Vagina (tissue), 2 donors: ENCODE measurements at regions not wholly inside any gene's neighbourhood (a gene's known extent, or its start where the extent isn't known, plus 50 kb on each side); places are given as distances from the start of the nearest gene placed in this dataset.
"Not testable (repeated sequence)": the region's sequence is repeated elsewhere in the genome, so short reads cannot be mapped to it uniquely, and the experiment has no call there.

Experiments used
- DNase-seq, 2 donors: peaks; one replicate each; pipeline ENCODE4 v3.0.0-alpha.2; 2017; ENCODE audit errors: extremely low spot score in 2 of 2
- H3K27ac ChIP-seq: fragments of 200-600 bp; sonication (generic); one replicate; pipeline ENCODE4 v1.5.1; 2019
- H3K27me3 ChIP-seq: fragments of 200-600 bp; sonication (generic); one replicate; pipeline ENCODE4 v1.5.1; 2019
- H3K36me3 ChIP-seq, 2 donors: fragments of 200-600 bp; sonication (generic); one replicate each; pipeline ENCODE4 v1.5.1; 2017 to 2019
- H3K4me1 ChIP-seq: fragments of 200-600 bp; sonication (generic); one replicate; pipeline ENCODE4 v1.5.1; 2019
- H3K4me3 ChIP-seq, 2 donors: fragments of 200-600 bp; sonication (generic); 1 replicate in 1 of 2; 2 replicates in 1 of 2; pipeline ENCODE4 v1.5.1; 2016 to 2019
- H3K9me3 ChIP-seq: fragments of 200-600 bp; sonication (generic); one replicate; pipeline ENCODE4 v1.5.1; 2019
- intact Hi-C: fragments of 100-400 bp; cut with DNase I; formaldehyde crosslinking; loops from one replicate; pipeline ENCODE4 v1.15.1; 2023

DNA sequence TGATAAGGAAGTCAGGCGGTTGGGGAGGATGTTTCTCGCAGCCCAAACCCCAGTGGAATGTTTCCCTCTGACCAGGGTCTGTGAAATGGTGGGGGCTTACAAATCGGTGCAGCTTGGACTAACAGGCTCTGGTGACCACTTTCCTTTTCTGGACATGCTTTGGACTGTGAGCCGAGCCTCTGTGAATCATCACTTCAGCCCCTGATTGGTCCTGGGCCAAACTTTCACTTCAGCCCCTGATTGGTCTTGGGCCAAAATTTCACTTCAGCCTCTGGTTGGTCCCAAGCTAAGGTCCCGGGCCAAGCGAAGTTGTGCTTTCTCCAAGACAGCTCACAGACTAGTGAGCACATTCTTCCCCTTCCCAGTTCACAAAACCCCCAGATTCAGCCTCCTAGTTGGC is 223.7 kb upstream of the ANKRD20A1 start:
- H3K4me3 ChIP-seq, H3K4me1 ChIP-seq, H3K27ac ChIP-seq, DNase-seq, intact Hi-C loops, H3K9me3 ChIP-seq, H3K27me3 ChIP-seq, H3K36me3 ChIP-seq: not testable (repeated sequence)

DNA sequence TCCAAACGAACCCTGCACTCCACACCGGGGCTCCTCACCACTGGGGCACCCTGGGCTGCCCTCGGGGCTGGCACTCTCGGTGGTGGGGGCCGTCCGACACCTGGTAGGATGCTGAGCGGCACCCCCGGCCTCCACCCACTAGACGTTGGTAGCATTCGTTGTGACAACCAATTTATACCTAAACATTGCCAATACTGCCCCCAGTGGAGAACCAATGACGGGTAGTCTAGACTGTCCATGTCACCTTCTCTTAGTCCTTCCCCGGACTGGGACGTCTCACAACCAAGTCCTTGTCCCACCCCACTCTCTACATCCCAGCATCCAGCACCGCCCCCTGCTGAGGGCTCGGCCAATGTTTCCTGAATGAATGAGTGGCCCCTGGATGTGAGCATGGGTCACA is 246.8 kb upstream of the ANKRD20A1 start:
- H3K9me3 ChIP-seq, DNase-seq, H3K36me3 ChIP-seq, H3K27ac ChIP-seq, H3K4me3 ChIP-seq, intact Hi-C loops, H3K4me1 ChIP-seq, H3K27me3 ChIP-seq: not testable (repeated sequence)

DNA sequence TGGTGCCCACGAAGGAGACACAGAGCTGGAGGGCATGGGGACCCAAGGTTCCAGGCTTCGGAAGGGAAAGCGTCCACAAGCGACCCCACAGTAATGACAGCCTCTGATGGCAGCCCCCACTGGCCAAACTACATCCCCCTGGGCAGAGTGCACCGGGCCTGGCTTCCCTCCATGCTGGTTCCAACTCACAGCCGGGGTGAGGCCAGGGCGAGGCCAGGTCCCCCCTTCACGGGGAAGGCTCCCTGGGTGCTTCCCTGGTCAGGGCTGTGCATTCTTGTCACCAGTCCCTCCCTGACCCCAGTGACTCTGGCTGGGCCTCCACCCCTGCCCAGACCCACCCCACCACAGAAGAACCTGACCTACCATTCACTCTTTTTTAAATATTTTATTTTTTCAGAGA is 248.9 kb upstream of the ANKRD20A1 start:
- intact Hi-C loops, H3K9me3 ChIP-seq, H3K27me3 ChIP-seq, DNase-seq, H3K4me3 ChIP-seq, H3K4me1 ChIP-seq, H3K27ac ChIP-seq, H3K36me3 ChIP-seq: not testable (repeated sequence)

DNA sequence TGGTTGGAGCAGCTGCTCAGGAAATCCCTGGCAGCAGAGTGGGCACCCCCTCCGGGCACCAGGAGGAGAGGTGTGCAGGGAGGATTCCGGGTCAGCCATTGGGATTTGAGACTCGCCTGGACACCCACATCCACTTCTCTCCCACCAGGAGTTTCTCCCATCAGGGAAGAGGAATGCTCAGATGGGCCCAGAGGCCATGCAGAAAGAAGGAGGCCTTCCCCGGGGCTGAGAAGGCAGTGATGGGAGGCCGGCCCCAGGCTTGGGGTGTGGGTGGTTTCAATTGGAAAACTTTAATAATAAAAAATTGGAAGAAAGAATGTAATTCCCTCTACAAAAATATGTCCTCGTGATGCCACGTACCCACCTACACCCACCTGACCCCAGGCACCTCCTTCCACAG is 249.3 kb upstream of the ANKRD20A1 start:
- H3K4me1 ChIP-seq, intact Hi-C loops: not testable (repeated sequence)
- peak in 1 of 2 donors; percentile 32 for DNase-seq

DNA sequence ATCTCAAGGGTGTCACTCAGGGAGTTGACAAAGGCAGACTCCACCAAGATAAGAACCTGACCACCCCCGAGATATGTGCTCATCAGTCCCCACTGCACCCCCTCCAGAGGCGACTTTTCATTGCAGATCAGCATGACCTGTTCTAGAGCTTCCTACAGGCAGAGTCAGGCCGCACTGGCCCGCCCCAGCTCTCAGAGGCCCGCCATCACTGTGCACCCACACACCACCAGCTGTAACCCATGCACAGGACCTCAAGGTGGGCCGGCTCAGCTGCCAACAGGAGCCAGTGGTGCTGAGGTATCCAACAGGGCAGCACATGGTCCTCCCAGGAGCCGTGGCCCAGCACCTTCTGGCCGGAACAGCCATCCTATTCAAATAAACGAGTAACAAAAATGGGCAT is 253.6 kb upstream of the ANKRD20A1 start:
- H3K4me3 ChIP-seq, H3K9me3 ChIP-seq, H3K27ac ChIP-seq, intact Hi-C loops, H3K36me3 ChIP-seq, DNase-seq, H3K4me1 ChIP-seq, H3K27me3 ChIP-seq: not testable (repeated sequence)

More for the DNA sequence above, 249.3 kb upstream of the ANKRD20A1 start:
- not testable (repeated sequence) for H3K36me3 ChIP-seq, H3K9me3 ChIP-seq, H3K4me3 ChIP-seq, H3K27ac ChIP-seq, H3K27me3 ChIP-seq

DNA sequence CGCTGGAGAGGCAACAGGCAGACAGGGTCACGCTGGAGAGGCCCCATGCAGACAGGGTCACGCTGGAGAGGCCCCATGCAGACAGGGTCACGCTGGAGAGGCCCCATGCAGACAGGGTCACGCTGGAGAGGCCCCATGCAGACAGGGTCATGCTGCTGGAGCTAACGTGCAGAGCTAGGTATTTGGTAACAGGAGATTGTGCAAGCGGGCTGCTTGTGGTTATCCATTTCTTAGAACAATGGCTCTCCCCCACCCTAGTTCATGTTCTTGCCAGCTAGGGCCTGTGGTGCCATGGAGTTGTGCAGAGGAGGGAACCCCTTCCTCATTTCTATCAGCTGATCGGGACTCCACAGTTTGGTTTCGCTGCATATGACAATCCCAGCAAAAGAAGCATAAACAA is 255.1 kb upstream of the ANKRD20A1 start:
- intact Hi-C loops, H3K27ac ChIP-seq, H3K4me3 ChIP-seq, H3K36me3 ChIP-seq, H3K9me3 ChIP-seq, H3K27me3 ChIP-seq, DNase-seq, H3K4me1 ChIP-seq: not testable (repeated sequence)

DNA sequence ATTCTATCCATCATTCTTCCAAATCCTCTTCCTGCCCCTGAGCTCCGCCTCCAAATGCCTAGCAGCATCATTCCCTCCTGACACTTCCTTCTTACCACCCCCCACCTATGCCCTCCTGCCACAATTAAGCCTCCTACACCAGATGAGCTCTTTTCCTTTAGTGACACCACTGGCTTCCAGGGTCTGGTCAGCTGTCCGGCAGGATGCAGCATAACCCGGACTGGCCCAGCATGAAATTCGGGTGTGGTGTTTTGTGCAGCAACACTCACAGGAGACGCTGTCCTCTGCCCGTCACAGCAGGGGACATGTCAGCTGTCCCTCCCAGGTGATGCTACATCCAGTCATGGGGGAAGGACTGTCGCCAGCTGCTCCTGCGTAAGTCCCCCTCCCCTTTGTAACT is 266.3 kb upstream of the ANKRD20A1 start:
- H3K36me3 ChIP-seq, H3K4me3 ChIP-seq, H3K27ac ChIP-seq, DNase-seq, intact Hi-C loops, H3K27me3 ChIP-seq, H3K4me1 ChIP-seq, H3K9me3 ChIP-seq: not testable (repeated sequence)

DNA sequence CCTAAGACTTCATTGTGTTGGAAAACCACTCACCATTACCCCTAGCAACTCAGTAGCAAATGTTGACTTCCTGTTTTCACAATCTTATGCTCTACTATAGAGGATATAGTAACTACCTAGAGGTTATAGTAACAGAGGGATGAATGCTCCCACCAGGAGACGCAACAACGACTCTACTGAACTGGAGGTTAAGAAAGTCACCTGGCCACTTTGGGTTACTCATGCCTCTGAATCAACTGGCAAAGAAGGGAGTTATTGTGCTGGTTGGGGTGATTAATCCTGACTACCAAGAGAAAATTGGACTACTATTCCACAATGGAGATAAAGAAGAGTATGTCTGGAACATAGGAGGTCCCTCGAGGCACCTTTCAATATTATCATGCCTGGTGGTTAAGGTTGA is 302.9 kb upstream of the ANKRD20A1 start:
- H3K27me3 ChIP-seq, intact Hi-C loops, H3K36me3 ChIP-seq, H3K4me3 ChIP-seq, H3K4me1 ChIP-seq, DNase-seq, H3K9me3 ChIP-seq, H3K27ac ChIP-seq: not testable (repeated sequence)

DNA sequence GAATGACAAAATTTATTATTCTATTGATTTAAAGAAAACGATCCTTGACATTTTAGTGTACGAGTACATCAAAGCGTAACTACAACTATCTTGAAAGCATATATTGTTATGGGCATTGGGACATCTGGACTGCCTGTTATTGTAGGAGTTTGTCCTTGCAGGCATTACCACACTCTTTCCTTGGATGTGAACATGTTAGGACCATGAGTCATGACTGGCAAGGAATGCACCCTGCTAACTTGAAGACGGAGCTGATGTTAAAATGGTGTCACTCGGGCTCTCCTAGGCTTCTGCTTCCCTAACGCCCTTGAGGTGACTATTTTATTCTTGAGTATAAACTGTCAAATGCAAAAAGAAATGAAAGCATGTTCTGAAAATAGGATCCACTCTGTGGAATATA is 308.7 kb upstream of the ANKRD20A1 start:
- DNase-seq, H3K27ac ChIP-seq, H3K4me3 ChIP-seq, intact Hi-C loops, H3K9me3 ChIP-seq, H3K36me3 ChIP-seq, H3K4me1 ChIP-seq, H3K27me3 ChIP-seq: not testable (repeated sequence)

DNA sequence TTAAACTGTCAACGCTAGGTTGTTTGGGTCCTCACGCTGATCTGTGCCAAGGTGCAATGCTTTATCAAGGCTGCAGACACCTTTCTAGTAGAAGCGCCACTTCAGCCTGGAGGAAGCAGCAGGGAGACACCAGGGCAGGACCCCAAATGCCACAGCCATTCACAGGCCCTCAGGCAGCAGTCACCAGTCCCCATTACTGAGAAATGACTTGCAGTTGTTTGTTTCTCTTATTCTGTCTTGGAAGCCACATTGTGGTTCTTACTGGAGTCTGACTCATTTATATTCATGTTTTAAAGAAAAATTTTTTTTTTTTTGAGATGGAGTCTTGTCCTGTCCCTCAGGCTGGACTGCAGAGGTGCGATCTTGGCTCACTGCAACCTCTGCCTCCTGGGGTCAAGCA is 328.9 kb upstream of the ANKRD20A1 start:
- H3K27ac ChIP-seq, H3K4me3 ChIP-seq, H3K4me1 ChIP-seq, H3K27me3 ChIP-seq, DNase-seq, intact Hi-C loops, H3K9me3 ChIP-seq, H3K36me3 ChIP-seq: not testable (repeated sequence)

DNA sequence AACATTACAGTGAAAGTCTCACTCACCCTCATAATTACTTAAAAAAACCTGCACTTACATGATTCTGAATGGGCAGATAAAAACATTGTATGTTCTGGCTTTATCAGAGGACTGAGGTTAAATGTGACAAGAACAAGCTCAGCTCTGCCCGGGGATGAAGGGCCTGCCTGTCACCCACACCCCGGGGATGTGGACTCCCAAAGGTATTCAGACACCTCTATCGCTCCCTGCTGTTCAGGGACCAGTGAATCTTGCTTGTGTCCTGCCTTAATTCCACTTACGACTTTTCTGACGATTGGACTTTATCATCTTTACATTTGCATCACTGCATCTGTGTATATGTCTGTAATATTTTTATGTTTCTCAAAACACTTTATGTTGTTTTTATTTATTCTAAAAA is 341.8 kb upstream of the ANKRD20A1 start:
- not testable (repeated sequence) for H3K27me3 ChIP-seq

DNA sequence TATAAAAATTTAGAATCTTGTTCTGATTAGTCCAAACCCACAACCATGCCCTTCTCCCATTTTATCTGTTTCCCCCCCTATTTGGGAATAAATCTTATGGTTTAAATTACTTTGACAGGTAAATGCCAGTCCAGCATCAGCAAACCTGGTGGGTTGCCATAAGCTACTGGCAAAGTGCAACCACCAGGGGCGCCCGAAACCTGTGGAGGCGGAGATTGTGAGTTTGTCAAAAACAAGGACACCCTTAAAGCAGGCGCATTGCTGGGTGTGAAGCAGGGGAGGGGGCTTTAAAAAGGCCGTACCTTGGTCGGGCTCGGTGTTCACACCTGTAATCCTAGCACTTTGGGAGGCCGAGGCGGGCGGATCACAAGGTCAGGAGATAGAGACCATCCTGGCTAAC is 344.1 kb upstream of the ANKRD20A1 start:
- intact Hi-C loops, H3K4me1 ChIP-seq, H3K27ac ChIP-seq, H3K4me3 ChIP-seq, H3K36me3 ChIP-seq, H3K9me3 ChIP-seq, DNase-seq, H3K27me3 ChIP-seq: not testable (repeated sequence)

More for the DNA sequence above, 341.8 kb upstream of the ANKRD20A1 start:
- H3K27ac ChIP-seq, H3K36me3 ChIP-seq, DNase-seq, intact Hi-C loops, H3K4me1 ChIP-seq, H3K4me3 ChIP-seq, H3K9me3 ChIP-seq: not testable (repeated sequence)

DNA sequence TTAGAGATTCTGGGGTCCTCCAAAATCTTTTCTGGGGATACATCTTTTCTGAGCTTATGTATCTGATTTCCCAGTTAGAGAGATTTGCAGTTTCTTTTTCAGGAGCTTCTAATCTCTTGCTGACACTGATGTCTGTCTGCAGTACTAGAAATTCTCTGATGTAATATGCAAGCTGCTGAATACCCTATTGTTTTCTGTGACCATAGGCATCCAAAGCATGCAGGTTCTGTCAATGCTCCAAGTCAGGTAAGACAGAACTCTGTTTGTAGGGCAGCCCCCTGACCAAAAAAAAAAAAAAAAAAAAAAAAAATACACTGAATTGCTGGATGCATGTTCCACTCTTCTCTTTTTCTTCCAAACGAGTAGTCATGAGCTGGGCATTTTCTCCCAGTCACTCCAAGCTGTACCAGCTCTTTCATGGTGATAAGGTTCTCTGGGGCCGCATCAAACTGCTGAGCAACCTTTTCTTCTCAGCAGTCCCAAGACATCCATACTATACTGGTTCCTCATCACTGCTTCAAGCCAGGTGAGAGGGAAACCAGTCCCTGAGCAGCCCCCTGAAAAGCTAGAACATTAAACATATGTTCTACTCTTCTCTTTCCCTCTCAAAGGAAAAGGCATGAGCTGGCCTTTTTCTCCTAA is 354.9 kb upstream of the ANKRD20A1 start:
- H3K9me3 ChIP-seq, DNase-seq, H3K36me3 ChIP-seq, intact Hi-C loops, H3K27ac ChIP-seq, H3K4me3 ChIP-seq, H3K27me3 ChIP-seq, H3K4me1 ChIP-seq: not testable (repeated sequence)

DNA sequence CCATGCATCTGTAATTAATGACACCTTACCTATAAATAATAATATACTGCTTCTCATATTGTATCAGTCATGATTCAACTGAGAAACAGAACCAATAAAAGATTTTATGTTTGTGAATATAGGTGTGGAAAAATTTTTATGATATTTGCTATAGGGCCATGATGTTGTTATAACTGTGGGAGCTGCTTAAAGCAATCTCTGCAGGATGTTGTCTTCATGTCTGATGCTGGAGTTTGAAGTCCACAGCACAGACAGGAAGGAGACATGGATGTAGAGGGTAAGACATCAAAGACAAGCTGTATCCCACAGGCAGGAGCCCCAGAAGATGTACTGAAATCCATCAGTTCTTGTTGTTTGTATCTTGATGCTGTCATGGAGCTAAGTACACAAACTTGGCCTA is 366.7 kb upstream of the ANKRD20A1 start:
- H3K27ac ChIP-seq, H3K9me3 ChIP-seq, H3K36me3 ChIP-seq, DNase-seq, H3K27me3 ChIP-seq, intact Hi-C loops, H3K4me3 ChIP-seq, H3K4me1 ChIP-seq: not testable (repeated sequence)

DNA sequence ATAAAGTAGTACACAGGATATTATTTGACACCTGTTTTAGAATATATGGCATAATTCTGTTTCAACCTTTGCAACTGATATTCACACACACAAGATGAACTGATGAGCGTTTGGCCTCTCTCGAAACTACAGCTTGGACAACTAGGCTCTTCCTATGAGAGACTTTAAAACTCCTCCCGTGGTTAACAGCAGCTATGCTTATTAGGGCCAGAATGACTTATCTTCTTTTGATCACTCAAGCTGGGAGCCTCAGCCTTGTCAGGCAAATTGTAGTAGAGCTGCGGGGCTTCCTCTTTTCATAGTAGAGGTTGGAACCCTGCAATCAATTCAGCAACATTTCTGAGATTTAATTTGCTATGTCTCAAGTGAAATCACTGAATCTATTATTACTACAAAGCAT is 381.3 kb upstream of the ANKRD20A1 start:
- H3K27me3 ChIP-seq, H3K4me1 ChIP-seq, H3K9me3 ChIP-seq, H3K4me3 ChIP-seq, H3K36me3 ChIP-seq, DNase-seq, H3K27ac ChIP-seq, intact Hi-C loops: not testable (repeated sequence)
